Testis (tissue), 2 donors: ENCODE measurements at regions not wholly inside any gene's neighbourhood (a gene's known extent, or its start where the extent isn't known, plus 50 kb on each side); places are given as distances from the start of the nearest gene placed in this dataset.

ENCODE experiments used
- DNase-seq: peaks from one replicate; pipeline ENCODE4 v3.0.0-alpha.2; 2019
- H3K27ac ChIP-seq, 2 donors: fragments of 200-600 bp; sonication (generic); one replicate each; pipeline ENCODE4 v1.5.1; 2019
- H3K27me3 ChIP-seq: fragments of 200-600 bp; sonication (generic); one replicate; pipeline ENCODE4 v1.5.1; 2019
- H3K36me3 ChIP-seq: fragments of 200-600 bp; sonication (generic); one replicate; pipeline ENCODE4 v1.5.1; 2017; ENCODE audit warnings: low read depth; ENCODE audit errors: missing control alignments
- H3K4me1 ChIP-seq: fragments of 200-600 bp; sonication (generic); one replicate; pipeline ENCODE4 v1.5.1; 2019
- H3K4me3 ChIP-seq, 2 donors: fragments of 200-600 bp; sonication (generic); one replicate each; pipeline ENCODE4 v1.5.1; 2017 to 2019
- H3K9me3 ChIP-seq: fragments of 200-600 bp; sonication (generic); one replicate; pipeline ENCODE4 v1.5.1; 2017
- CTCF ChIP-seq, 3 experiments: fragments of 450-650 bp in 2 of 3; fragments of 200-600 bp in 1 of 3; sonication (generic) in 1 of 3; IDR thresholded peaks; one replicate each; pipeline ENCODE4 v1.5.1; 2016 to 2019; ENCODE audit warnings: antibody characterized with exemption in 3 of 3, mild to moderate bottlenecking in 2 of 3, moderate library complexity in 1 of 3
- POLR2A ChIP-seq: fragments of 450-650 bp; IDR thresholded peaks from one replicate; pipeline ENCODE4 v1.6.1; 2017; ENCODE audit warnings: antibody characterized with exemption, mild to moderate bottlenecking, moderate library complexity
- WGBS, 2 donors: methylation state at CpG; one replicate each; pipeline ENCODE4 v1.1.5; 2018; 5-methylcytosine and 5-hydroxymethylcytosine counted together
- intact Hi-C: fragments of 100-400 bp; cut with DNase I; formaldehyde crosslinking; loops from one replicate; pipeline ENCODE4 v1.15.1; 2023; ENCODE audit warnings: low total_unique reads

GRCh38 chr1:196001188-196001587 lies 607.1 kb downstream of the KCNT2 start:
- Histone ChIP-seq H3K4me3 (no peak overlapping the region), H3K4me1 (no peaks in the 10 kb centered on the region), H3K36me3 (no peaks in the 10 kb centered on the region), H3K9me3 (no peaks in the 10 kb centered on the region), H3K27ac (no peak overlapping the region), H3K27me3 (no peaks in the 10 kb centered on the region)
- TF ChIP-seq POLR2A (no peak), CTCF (IDR thresholded peaks at IDR 0.05) (no peak)
- no peak for DNase-seq
- WGBS, 2 donors: 89 to 92% methylated on average over 3 of the region's 3 CpGs
- intact Hi-C loops: no loop called here

GRCh38 chr1:195999022-195999421 lies 609.2 kb downstream of the KCNT2 start:
- no peak for TF ChIP-seq POLR2A
- no peak for TF ChIP-seq CTCF (IDR thresholded peaks at IDR 0.05)
- H3K27ac ChIP-seq: no peak overlapping the region
- no peaks in the 10 kb centered on the region for H3K27me3 ChIP-seq
- intact Hi-C loops: no loop called here
- no peaks in the 10 kb centered on the region for H3K36me3 ChIP-seq
- no peaks in the 10 kb centered on the region for H3K4me1 ChIP-seq
- H3K4me3 ChIP-seq: no peak overlapping the region
- no peaks in the 10 kb centered on the region for H3K9me3 ChIP-seq
- DNase-seq: no peak
- 92 to 98% methylated on average over 2 of the region's 2 CpGs for WGBS, 2 donors

- no peaks in the 10 kb centered on the region for H3K4me1 ChIP-seq
- H3K27me3 ChIP-seq: no peaks in the 10 kb centered on the region
- no peaks in the 10 kb centered on the region for H3K36me3 ChIP-seq
- TF ChIP-seq CTCF (IDR thresholded peaks at IDR 0.05): no peak
- TF ChIP-seq POLR2A: no peak
- DNase-seq: no peak
- H3K9me3 ChIP-seq: no peaks in the 10 kb centered on the region
- H3K27ac ChIP-seq: no peak overlapping the region
- no peak overlapping the region for H3K4me3 ChIP-seq
- intact Hi-C loops: no loop called here
- WGBS, 2 donors: 56 to 66% methylated on average over 3 of the region's 3 CpGs
These were observed 626.6 kb downstream of the KCNT2 start for GRCh38 chr1:195981448-195982139.

- no peak overlapping the region for H3K27ac ChIP-seq
- no peaks in the 10 kb centered on the region for H3K9me3 ChIP-seq
- no peak overlapping the region for H3K4me3 ChIP-seq
- WGBS, 2 donors: 95 to 100% methylated on average over 1 of the region's 1 CpG
- no peaks in the 10 kb centered on the region for H3K4me1 ChIP-seq
- no peak for DNase-seq
- intact Hi-C loops: no loop called here
- H3K27me3 ChIP-seq: no peaks in the 10 kb centered on the region
- TF ChIP-seq CTCF (IDR thresholded peaks at IDR 0.05) (no peak), POLR2A (no peak)
- H3K36me3 ChIP-seq: no peaks in the 10 kb centered on the region
These were observed 628.6 kb downstream of the KCNT2 start for GRCh38 chr1:195979646-195980045.

GRCh38 chr1:195973311-195973904 lies 634.8 kb downstream of the KCNT2 start:
- WGBS, 2 donors: 63 to 87% methylated on average over 1 of the region's 1 CpG
- no peaks in the 10 kb centered on the region for H3K36me3 ChIP-seq
- intact Hi-C loops: no loop called here
- no peak for TF ChIP-seq POLR2A
- no peak for TF ChIP-seq CTCF (IDR thresholded peaks at IDR 0.05)
- H3K27me3 ChIP-seq: no peaks in the 10 kb centered on the region
- DNase-seq: no peak
- no peak overlapping the region for H3K4me3 ChIP-seq
- no peak overlapping the region for H3K27ac ChIP-seq
- no peaks in the 10 kb centered on the region for H3K9me3 ChIP-seq
- no peaks in the 10 kb centered on the region for H3K4me1 ChIP-seq
